CD14-positive monocyte (primary cell): ENCODE measurements at regions not wholly inside any gene's neighbourhood (a gene's known extent, or its start where the extent isn't known, plus 50 kb on each side); places are given as distances from the start of the nearest gene placed in this dataset.

Source experiments
- DNase-seq, 3 donors: peaks; one replicate each; pipeline ENCODE4 v3.0.0-alpha.2; 2011 to 2022
- H2AFZ ChIP-seq: 2 replicates; pipeline ENCODE4 v1.6.0; 2012; ENCODE audit warnings: mild to moderate bottlenecking, low read depth, low read length, inconsistent platforms; ENCODE audit not compliant: insufficient read depth, poor library complexity, severe bottlenecking
- H3K27ac ChIP-seq, 2 donors: 1 replicate in 1 of 2; 2 replicates in 1 of 2; pipeline ENCODE4 v1.5.1; 2012 to 2013; ENCODE audit warnings: low read length in 2 of 2, control low read depth in 1 of 2, inconsistent platforms in 1 of 2, low read depth in 1 of 2, mild to moderate bottlenecking in 1 of 2
- H3K27me3 ChIP-seq, 2 donors: one replicate each; pipeline versions ENCODE4 v1.6.0 to v1.6.1; 2011 to 2013; ENCODE audit warnings: low read length in 2 of 2; ENCODE audit not compliant: control insufficient read depth in 2 of 2, insufficient read depth in 2 of 2
- H3K36me3 ChIP-seq, 2 donors: replicated peaks in 1 of 2; 1 replicate in 1 of 2; 2 replicates in 1 of 2; pipeline versions ENCODE4 v1.5.1 to v1.6.1; 2012 to 2013; ENCODE audit warnings: low read length in 2 of 2, control low read depth in 1 of 2, inconsistent platforms in 1 of 2, mild to moderate bottlenecking in 1 of 2; ENCODE audit not compliant: insufficient read depth in 2 of 2, control insufficient read depth in 1 of 2
- H3K4me1 ChIP-seq, 2 donors: 1 replicate in 1 of 2; 2 replicates in 1 of 2; pipeline versions ENCODE4 v1.5.1 to v1.6.1; 2012 to 2013; ENCODE audit warnings: low read length in 2 of 2, control low read depth in 1 of 2, inconsistent platforms in 1 of 2, mild to moderate bottlenecking in 1 of 2, moderate library complexity in 1 of 2; ENCODE audit not compliant: insufficient read depth in 2 of 2, control insufficient read depth in 1 of 2
- H3K4me2 ChIP-seq: replicated peaks from 2 replicates; pipeline ENCODE3; 2012; ENCODE audit warnings: low read length, moderate library complexity, mild to moderate bottlenecking; ENCODE audit not compliant: poor library complexity, severe bottlenecking; ENCODE audit errors: extremely low read depth
- H3K4me3 ChIP-seq, 3 experiments: fragments of 200-600 bp in 1 of 3; sonication (generic) in 1 of 3; replicated peaks in 1 of 3; 1 replicate in 2 of 3; 2 replicates in 1 of 3; pipeline ENCODE4 v1.5.1; 2011 to 2013; ENCODE audit warnings: low read length in 3 of 3, mild to moderate bottlenecking in 3 of 3, control low read depth in 2 of 3, low read depth in 2 of 3, inconsistent platforms in 1 of 3, moderate library complexity in 1 of 3
- H3K79me2 ChIP-seq: 2 replicates; pipeline ENCODE4 v1.6.0; 2012; ENCODE audit warnings: mild to moderate bottlenecking, control low read depth, inconsistent platforms, low read length, moderate library complexity; ENCODE audit not compliant: insufficient read depth
- H3K9ac ChIP-seq: 2 replicates; pipeline ENCODE4 v1.6.0; 2017; ENCODE audit warnings: low read length, mild to moderate bottlenecking; ENCODE audit not compliant: insufficient read depth, poor library complexity, severe bottlenecking
- H3K9me3 ChIP-seq, 2 donors: replicated peaks in 1 of 2; 1 replicate in 1 of 2; 2 replicates in 1 of 2; pipeline versions ENCODE4 v1.5.1 to v1.6.1; 2012 to 2013; ENCODE audit warnings: low read length in 2 of 2, control low read depth in 1 of 2; ENCODE audit not compliant: control insufficient read depth in 1 of 2, insufficient read depth in 1 of 2
- H4K20me1 ChIP-seq: 2 replicates; pipeline ENCODE4 v1.6.0; 2012; ENCODE audit warnings: mild to moderate bottlenecking, low read length, control low read depth, moderate library complexity; ENCODE audit not compliant: insufficient read depth
- H3K27ac Mint-ChIP-seq, 7 donors: one replicate each; pipeline ENCODE4 v1.8.0; 2020; ENCODE audit warnings: mild to moderate bottlenecking in 7 of 7, mixed read lengths in 7 of 7, moderate library complexity in 6 of 7, inconsistent platforms in 2 of 7
- H3K27me3 Mint-ChIP-seq, 3 donors: one replicate each; pipeline ENCODE4 v1.8.0; 2021 to 2022; ENCODE audit warnings: low read depth in 3 of 3, mild to moderate bottlenecking in 3 of 3, mixed read lengths in 3 of 3, moderate library complexity in 3 of 3, inconsistent platforms in 1 of 3
- H3K36me3 Mint-ChIP-seq, 2 donors: one replicate each; pipeline ENCODE4 v1.8.0; 2020; ENCODE audit warnings: mixed read lengths in 2 of 2, inconsistent platforms in 1 of 2, mild to moderate bottlenecking in 1 of 2
- H3K4me1 Mint-ChIP-seq: one replicate; pipeline ENCODE4 v1.8.0; 2020; ENCODE audit warnings: mild to moderate bottlenecking, mixed read lengths
- H3K4me3 Mint-ChIP-seq, 2 donors: one replicate each; pipeline ENCODE4 v1.8.0; 2020; ENCODE audit warnings: mild to moderate bottlenecking in 2 of 2, mixed read lengths in 2 of 2, moderate library complexity in 1 of 2
- H3K9me3 Mint-ChIP-seq, 7 donors: one replicate each; pipeline ENCODE4 v1.8.0; 2020 to 2022; ENCODE audit warnings: mixed read lengths in 7 of 7, mild to moderate bottlenecking in 6 of 7, moderate library complexity in 6 of 7, inconsistent platforms in 2 of 7
- CTCF ChIP-seq: fragments of 200-600 bp; IDR thresholded peaks from one replicate; pipeline ENCODE4 v1.8.0; 2022; ENCODE audit warnings: antibody characterized with exemption, mild to moderate bottlenecking
- WGBS: methylation state at CpG from one replicate; pipeline ENCODE4 v1.1.5; 2013; ENCODE audit warnings: missing lambda C conversion rate; ENCODE audit not compliant: insufficient coverage; 5-methylcytosine and 5-hydroxymethylcytosine counted together
- intact Hi-C, 2 donors: fragments of 100-400 bp; cut with micrococcal nuclease; formaldehyde crosslinking; loops; one replicate each; pipeline versions ENCODE4 v1.15.0 to v1.15.1; 2023

GRCh38 chr1:232322162-232322734 is 307.7 kb downstream of the SIPA1L2 start:
- H3K27ac Mint-ChIP-seq = no peak overlapping the region
- no peaks in the 10 kb centered on the region for H3K4me1 Mint-ChIP-seq
- Histone ChIP-seq H3K9ac (no peak overlapping the region), H3K9me3 (peaks cover 0 to 3% of the 10 kb centered on the region in 2 donors), H3K4me3 (no peak overlapping the region), H3K27me3 (peaks cover 0 to 2% of the 10 kb centered on the region in 2 donors), H3K79me2 (no peaks in the 10 kb centered on the region), H3K27ac (no peak overlapping the region), H3K36me3 (no peaks in the 10 kb centered on the region), H4K20me1 (no peaks in the 10 kb centered on the region), H3K4me1 (no peaks in the 10 kb centered on the region), H3K4me2 (no peak overlapping the region), H2AFZ (no peak overlapping the region)
- TF ChIP-seq CTCF = no peak
- DNase-seq = no peak
- H3K36me3 Mint-ChIP-seq = no peaks in the 10 kb centered on the region
- H3K27me3 Mint-ChIP-seq = peaks cover 0 to 9% (median 2%) of the 10 kb centered on the region in 3 donors
- WGBS = 100% methylated on average over 3 of the region's 5 CpGs
- no peak overlapping the region for H3K4me3 Mint-ChIP-seq
- intact Hi-C loops = no loop called here
- H3K9me3 Mint-ChIP-seq = peaks cover 0 to 7% (median 5%) of the 10 kb centered on the region in 7 donors

DNA sequence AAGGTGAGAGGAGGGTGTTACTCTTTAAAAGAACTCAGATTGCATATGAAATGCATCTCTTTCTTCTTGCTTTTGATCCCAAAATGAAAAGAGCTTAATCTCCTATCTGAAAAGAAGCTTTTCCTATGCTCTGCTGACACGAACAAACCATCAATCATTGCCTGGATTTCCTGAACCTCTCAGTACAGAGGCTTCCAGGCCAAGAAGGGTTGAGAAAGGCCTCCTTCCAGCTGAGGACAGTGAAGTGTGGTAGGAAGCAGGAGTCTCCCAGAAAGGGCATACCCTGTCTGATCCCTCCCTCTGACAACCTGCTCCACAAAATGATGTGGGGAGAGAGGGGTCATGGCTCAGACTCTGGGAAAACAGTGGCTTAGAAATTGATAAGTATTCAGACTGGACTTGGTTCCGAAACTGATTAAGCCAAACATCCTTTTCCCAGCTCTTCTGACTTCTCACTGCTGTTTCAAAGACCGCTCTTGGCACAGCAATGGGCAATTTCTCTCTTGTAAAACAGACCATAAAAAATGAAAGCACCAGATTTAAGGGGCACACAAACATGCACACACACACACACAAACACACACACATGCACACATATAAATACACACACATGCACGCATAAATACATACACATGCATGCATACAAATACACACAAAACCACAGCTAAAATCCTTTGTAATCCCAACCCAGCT is 310.3 kb downstream of the SIPA1L2 start:
- Mint-ChIP-seq H3K4me1 (no peaks in the 10 kb centered on the region), H3K27me3 (peaks cover 0 to 9% (median 3%) of the 10 kb centered on the region in 3 donors), H3K27ac (peak overlapping the region in 1 of 7 donors; percentile 33), H3K36me3 (no peaks in the 10 kb centered on the region), H3K9me3 (peaks cover 0 to 9% (median 5%) of the 10 kb centered on the region in 7 donors), H3K4me3 (no peak overlapping the region)
- no peak overlapping the region for H3K27ac ChIP-seq
- H3K27me3 ChIP-seq = peaks cover 0 to 2% of the 10 kb centered on the region in 2 donors
- no peaks in the 10 kb centered on the region for H3K36me3 ChIP-seq
- H4K20me1 ChIP-seq = no peaks in the 10 kb centered on the region
- H3K4me3 ChIP-seq = no peak overlapping the region
- no peak for TF ChIP-seq CTCF
- 100% methylated on average over 1 of the region's 4 CpGs for WGBS
- peaks cover 0 to 3% of the 10 kb centered on the region in 2 donors for H3K9me3 ChIP-seq
- no peak for DNase-seq
- no peak overlapping the region for H3K9ac ChIP-seq
- H3K4me2 ChIP-seq = no peak overlapping the region
- H2AFZ ChIP-seq = no peak overlapping the region
- intact Hi-C loops = no loop called here
- no peaks in the 10 kb centered on the region for H3K79me2 ChIP-seq
- no peaks in the 10 kb centered on the region for H3K4me1 ChIP-seq
